Keratinocyte (primary cell): ENCODE measurements at regions not wholly inside any gene's neighbourhood (a gene's known extent, or its start where the extent isn't known, plus 50 kb on each side); places are given as distances from the start of the nearest gene placed in this dataset.

Experiments used
- DNase-seq: peaks from one replicate; pipeline ENCODE4 v3.0.0-alpha.2; 2011; ENCODE audit warnings: low read depth, missing footprints, low spot score
- FAIRE-seq: peaks from 2 replicates; lab custom pipeline; 2011; peaks lifted over from hg19 to GRCh38; lab: Jason Lieb, UNC
- H2AFZ ChIP-seq: 2 replicates; pipeline ENCODE4 v1.6.0; 2012; ENCODE audit warnings: low read length, control low read depth, inconsistent platforms; ENCODE audit not compliant: control insufficient read depth
- H3K27ac ChIP-seq: 2 replicates; pipeline ENCODE4 v1.5.1; 2011; ENCODE audit warnings: low read length; ENCODE audit not compliant: control insufficient read depth, insufficient read depth
- H3K27me3 ChIP-seq: 3 replicates; pipeline ENCODE4 v1.6.0; 2011; ENCODE audit warnings: low read length; ENCODE audit not compliant: control insufficient read depth, insufficient read depth; ENCODE audit errors: extremely low read depth
- H3K36me3 ChIP-seq, 2 experiments: 2 replicates in 1 of 2; 3 replicates in 1 of 2; pipeline ENCODE4 v1.5.1; 2011; ENCODE audit warnings: low read length in 2 of 2, mild to moderate bottlenecking in 1 of 2; ENCODE audit not compliant: control insufficient read depth in 2 of 2, insufficient read depth in 2 of 2; ENCODE audit errors: extremely low read depth in 1 of 2
- H3K4me1 ChIP-seq: 3 replicates; pipeline ENCODE4 v1.5.1; 2011; ENCODE audit warnings: low read length; ENCODE audit not compliant: control insufficient read depth, insufficient read depth; ENCODE audit errors: extremely low read depth
- H3K4me2 ChIP-seq: 3 replicates; pipeline ENCODE4 v1.6.0; 2011; ENCODE audit warnings: low read depth, low read length; ENCODE audit not compliant: control insufficient read depth, insufficient read depth; ENCODE audit errors: extremely low read depth
- H3K4me3 ChIP-seq, 3 experiments: fragments of 200-600 bp in 1 of 3; sonication (generic) in 1 of 3; 2 replicates in 2 of 3; 3 replicates in 1 of 3; pipeline ENCODE4 v1.5.1; 2011 to 2016; ENCODE audit warnings: low read length in 3 of 3, mild to moderate bottlenecking in 3 of 3, control low read depth in 2 of 3, inconsistent platforms in 1 of 3, low read depth in 1 of 3, mixed read lengths in 1 of 3, mixed run types in 1 of 3, moderate library complexity in 1 of 3; ENCODE audit not compliant: control insufficient read depth in 2 of 3, insufficient read depth in 2 of 3; ENCODE audit errors: extremely low read depth in 1 of 3
- H3K79me2 ChIP-seq: 2 replicates; pipeline ENCODE4 v1.6.0; 2012; ENCODE audit warnings: low read length; ENCODE audit not compliant: control insufficient read depth, insufficient read depth
- H3K9ac ChIP-seq: 3 replicates; pipeline ENCODE4 v1.6.0; 2011; ENCODE audit warnings: low read length; ENCODE audit not compliant: control insufficient read depth, insufficient read depth; ENCODE audit errors: extremely low read depth
- H3K9me1 ChIP-seq: 3 replicates; pipeline ENCODE4 v1.6.0; 2011; ENCODE audit warnings: low read length; ENCODE audit not compliant: control insufficient read depth, insufficient read depth; ENCODE audit errors: extremely low read depth
- H3K9me3 ChIP-seq: 2 replicates; pipeline ENCODE4 v1.5.1; 2012; ENCODE audit warnings: low read depth, low read length; ENCODE audit not compliant: control insufficient read depth
- H4K20me1 ChIP-seq: 3 replicates; pipeline ENCODE4 v1.6.0; 2011; ENCODE audit warnings: low read length; ENCODE audit not compliant: control insufficient read depth, insufficient read depth; ENCODE audit errors: extremely low read depth
- CTCF ChIP-seq, 3 experiments: IDR thresholded peaks in 1 of 3; conservative IDR thresholded peaks in 1 of 3; optimal IDR thresholded peaks in 1 of 3; 2 replicates in 2 of 3; 3 replicates in 1 of 3; pipeline versions ENCODE3 to v1.5.1; 2011; ENCODE audit warnings: low read length in 3 of 3, mild to moderate bottlenecking in 3 of 3, moderate library complexity in 2 of 3, control low read depth in 1 of 3, inconsistent platforms in 1 of 3; ENCODE audit not compliant: insufficient read depth in 2 of 3; ENCODE audit errors: extremely low read depth in 1 of 3
- EZH2 ChIP-seq: IDR thresholded peaks from one replicate; pipeline ENCODE4 v1.6.1; 2012; ENCODE audit warnings: inconsistent platforms, mild to moderate bottlenecking, low read length, moderate library complexity
- dilution Hi-C: fragments of 300-500 bp; cut with MboI; formaldehyde crosslinking; loops from one replicate; pipeline ENCODE4 v1.7.0; 2020; ENCODE audit warnings: low sequenced_read_pairs; ENCODE audit not compliant: extremely low pct_ligation_motif_present

- DNase-seq (no peak), FAIRE-seq (no peak)
- Histone ChIP-seq H2AFZ (no peak overlapping the region), H3K4me1 (no peaks in the 10 kb centered on the region), H3K4me3 (no peak overlapping the region), H4K20me1 (no peaks in the 10 kb centered on the region), H3K9me1 (no peaks in the 10 kb centered on the region), H3K9me3 (no peaks in the 10 kb centered on the region), H3K9ac (no peak overlapping the region), H3K79me2 (no peaks in the 10 kb centered on the region), H3K36me3 (no peaks in the 10 kb centered on the region), H3K27me3 (no peaks in the 10 kb centered on the region), H3K27ac (no peak overlapping the region), H3K4me2 (no peak overlapping the region)
- dilution Hi-C loops: no loop called here
- TF ChIP-seq CTCF (optimal IDR thresholded peaks at IDR 0.05 in 1 of 3, IDR thresholded peaks at IDR 0.05 in 1 of 3, conservative IDR thresholded peaks at IDR 0.05 in 1 of 3; ENCODE audit: extremely low read depth in 1 of 3, insufficient read depth in 2 of 3, low read length in 3 of 3): no peak
- TF ChIP-seq EZH2: no peak
These were observed 566.3 kb downstream of the UQCRFS1 start for GRCh38 chr19:28646629-28647028.

GRCh38 chr19:28644169-28644775, 568.7 kb downstream of the UQCRFS1 start:
- FAIRE-seq: no peak

More at GRCh38 chr19:28644169-28644775, 568.7 kb downstream of the UQCRFS1 start:
- H3K36me3 ChIP-seq: no peaks in the 10 kb centered on the region
- H3K4me3 ChIP-seq: no peak overlapping the region
- no peak overlapping the region for H3K9ac ChIP-seq
- DNase-seq: no peak
- no peak overlapping the region for H3K27ac ChIP-seq
- dilution Hi-C loops: no loop called here
- H2AFZ ChIP-seq: no peak overlapping the region
- no peaks in the 10 kb centered on the region for H3K27me3 ChIP-seq
- H3K4me2 ChIP-seq: no peak overlapping the region
- H3K9me1 ChIP-seq: no peaks in the 10 kb centered on the region
- H3K79me2 ChIP-seq: no peaks in the 10 kb centered on the region
- TF ChIP-seq EZH2 (no peak), CTCF (optimal IDR thresholded peaks at IDR 0.05 in 1 of 3, IDR thresholded peaks at IDR 0.05 in 1 of 3, conservative IDR thresholded peaks at IDR 0.05 in 1 of 3; ENCODE audit: extremely low read depth in 1 of 3, insufficient read depth in 2 of 3, low read length in 3 of 3) (no peak)
- no peaks in the 10 kb centered on the region for H3K4me1 ChIP-seq
- H3K9me3 ChIP-seq: peaks cover 5% of the 10 kb centered on the region
- no peaks in the 10 kb centered on the region for H4K20me1 ChIP-seq
